Stimulated activated CD8-positive, alpha-beta memory T cell treated with anti-CD3 and anti-CD28 coated beads, Interleukin-7, amount 100 ng/mL, for 48 hours (primary cell): ENCODE measurements at regions not wholly inside any gene's neighbourhood (a gene's known extent, or its start where the extent isn't known, plus 50 kb on each side); places are given as distances from the start of the nearest gene placed in this dataset.

Experiments
- DNase-seq, 2 donors: peaks; one replicate each; pipeline ENCODE4 v3.0.0-alpha.2; 2020; ENCODE audit warnings: low read depth in 1 of 2; ENCODE audit errors: extremely low read depth in 1 of 2

- DNase-seq, result no peak
Observed at GRCh38 chr2:42927334-42928160, 135.2 kb upstream of the HAAO start.

GRCh38 chr2:42926434-42927333 lies 134.3 kb upstream of the HAAO start:
- DNase-seq, result no peak

- no peak for DNase-seq
Observed at GRCh38 chr2:42925742-42926433, 133.5 kb upstream of the HAAO start.

- no peak for DNase-seq
Observed at GRCh38 chr2:42924418-42924886, 132.1 kb upstream of the HAAO start.

GRCh38 chr2:42923580-42924417 lies 131.4 kb upstream of the HAAO start:
- DNase-seq, result no peak

- no peak for DNase-seq
Observed at GRCh38 chr2:42922790-42923579, 130.6 kb upstream of the HAAO start.

- no peak for DNase-seq
Observed at GRCh38 chr2:42922293-42922692, 129.9 kb upstream of the HAAO start.

GRCh38 chr2:42921721-42922120 lies 129.3 kb upstream of the HAAO start:
- no peak for DNase-seq

- DNase-seq, result no peak
Observed at GRCh38 chr2:42921147-42921520, 128.8 kb upstream of the HAAO start.

GRCh38 chr2:42920446-42921146 lies 128.2 kb upstream of the HAAO start:
- DNase-seq, result no peak

- DNase-seq, result no peak
Observed at GRCh38 chr2:42918671-42919318, 126.4 kb upstream of the HAAO start.

GRCh38 chr2:42918041-42918440 lies 125.7 kb upstream of the HAAO start:
- DNase-seq, result no peak

- no peak for DNase-seq
Observed at GRCh38 chr2:42917425-42917927, 125.1 kb upstream of the HAAO start.

- DNase-seq, result no peak
Observed at GRCh38 chr2:42916324-42916723, 123.9 kb upstream of the HAAO start.

GRCh38 chr2:42914860-42915259 lies 122.5 kb upstream of the HAAO start:
- no peak for DNase-seq

- DNase-seq, result no peak
Observed at GRCh38 chr2:42914314-42914713, 121.9 kb upstream of the HAAO start.

GRCh38 chr2:42913280-42913878 lies 121.0 kb upstream of the HAAO start:
- no peak for DNase-seq
